Testis (tissue), 2 donors: ENCODE measurements at regions not wholly inside any gene's neighbourhood (a gene's known extent, or its start where the extent isn't known, plus 50 kb on each side); places are given as distances from the start of the nearest gene placed in this dataset.
"Not testable (repeated sequence)": the region's sequence is repeated elsewhere in the genome, so short reads cannot be mapped to it uniquely, and the experiment has no call there.

Experiments used
- DNase-seq: peaks from one replicate; pipeline ENCODE4 v3.0.0-alpha.2; 2019
- H3K27ac ChIP-seq, 2 donors: fragments of 200-600 bp; sonication (generic); one replicate each; pipeline ENCODE4 v1.5.1; 2019
- H3K27me3 ChIP-seq: fragments of 200-600 bp; sonication (generic); one replicate; pipeline ENCODE4 v1.5.1; 2019
- H3K36me3 ChIP-seq: fragments of 200-600 bp; sonication (generic); one replicate; pipeline ENCODE4 v1.5.1; 2017; ENCODE audit warnings: low read depth; ENCODE audit errors: missing control alignments
- H3K4me1 ChIP-seq: fragments of 200-600 bp; sonication (generic); one replicate; pipeline ENCODE4 v1.5.1; 2019
- H3K4me3 ChIP-seq, 2 donors: fragments of 200-600 bp; sonication (generic); one replicate each; pipeline ENCODE4 v1.5.1; 2017 to 2019
- H3K9me3 ChIP-seq: fragments of 200-600 bp; sonication (generic); one replicate; pipeline ENCODE4 v1.5.1; 2017
- POLR2A ChIP-seq: fragments of 450-650 bp; IDR thresholded peaks from one replicate; pipeline ENCODE4 v1.6.1; 2017; ENCODE audit warnings: antibody characterized with exemption, mild to moderate bottlenecking, moderate library complexity
- WGBS, 2 donors: methylation state at CpG; one replicate each; pipeline ENCODE4 v1.1.5; 2018; 5-methylcytosine and 5-hydroxymethylcytosine counted together
- intact Hi-C: fragments of 100-400 bp; cut with DNase I; formaldehyde crosslinking; loops from one replicate; pipeline ENCODE4 v1.15.1; 2023; ENCODE audit warnings: low total_unique reads
- TF ChIP-seq, protein P1 (sequence below), 3 experiments: fragments of 450-650 bp in 2 of 3; fragments of 200-600 bp in 1 of 3; sonication (generic) in 1 of 3; IDR thresholded peaks; one replicate each; pipeline ENCODE4 v1.5.1; 2016 to 2019; ENCODE audit warnings: antibody characterized with exemption in 3 of 3, mild to moderate bottlenecking in 2 of 3, moderate library complexity in 1 of 3

DNA sequence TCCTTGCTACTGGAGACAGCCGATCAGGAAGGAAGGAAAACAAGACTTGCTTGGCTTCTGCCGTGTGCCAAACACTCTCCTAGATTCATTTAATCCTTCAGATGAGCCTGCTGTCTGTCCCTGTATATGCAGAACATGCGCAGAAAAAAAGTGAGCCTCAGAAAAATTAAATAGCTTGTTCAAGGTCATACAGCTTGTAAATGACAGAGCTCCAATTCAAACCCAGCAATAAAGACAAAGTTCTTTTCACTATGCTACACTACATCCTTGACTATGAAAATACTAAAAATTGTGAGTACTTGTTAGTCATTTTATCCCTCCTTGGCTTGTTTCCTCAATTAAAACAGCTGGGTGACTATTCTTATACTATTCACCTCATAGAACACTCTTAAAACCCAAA is 121.4 kb downstream of the KCNRG start:
- H3K36me3 ChIP-seq: no peaks in the 10 kb centered on the region
- no peaks in the 10 kb centered on the region for H3K27me3 ChIP-seq
- no peak overlapping the region for H3K4me3 ChIP-seq
- H3K27ac ChIP-seq: no peak overlapping the region
- intact Hi-C loops: no loop called here
- H3K9me3 ChIP-seq: no peaks in the 10 kb centered on the region
- DNase-seq: no peak
- TF ChIP-seq, protein P1, sequence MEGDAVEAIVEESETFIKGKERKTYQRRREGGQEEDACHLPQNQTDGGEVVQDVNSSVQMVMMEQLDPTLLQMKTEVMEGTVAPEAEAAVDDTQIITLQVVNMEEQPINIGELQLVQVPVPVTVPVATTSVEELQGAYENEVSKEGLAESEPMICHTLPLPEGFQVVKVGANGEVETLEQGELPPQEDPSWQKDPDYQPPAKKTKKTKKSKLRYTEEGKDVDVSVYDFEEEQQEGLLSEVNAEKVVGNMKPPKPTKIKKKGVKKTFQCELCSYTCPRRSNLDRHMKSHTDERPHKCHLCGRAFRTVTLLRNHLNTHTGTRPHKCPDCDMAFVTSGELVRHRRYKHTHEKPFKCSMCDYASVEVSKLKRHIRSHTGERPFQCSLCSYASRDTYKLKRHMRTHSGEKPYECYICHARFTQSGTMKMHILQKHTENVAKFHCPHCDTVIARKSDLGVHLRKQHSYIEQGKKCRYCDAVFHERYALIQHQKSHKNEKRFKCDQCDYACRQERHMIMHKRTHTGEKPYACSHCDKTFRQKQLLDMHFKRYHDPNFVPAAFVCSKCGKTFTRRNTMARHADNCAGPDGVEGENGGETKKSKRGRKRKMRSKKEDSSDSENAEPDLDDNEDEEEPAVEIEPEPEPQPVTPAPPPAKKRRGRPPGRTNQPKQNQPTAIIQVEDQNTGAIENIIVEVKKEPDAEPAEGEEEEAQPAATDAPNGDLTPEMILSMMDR (IDR thresholded peaks at IDR 0.05): no peak
- TF ChIP-seq POLR2A: no peak
- H3K4me1 ChIP-seq: no peaks in the 10 kb centered on the region
- 72 to 87% methylated on average over 3 of the region's 3 CpGs for WGBS, 2 donors

DNA sequence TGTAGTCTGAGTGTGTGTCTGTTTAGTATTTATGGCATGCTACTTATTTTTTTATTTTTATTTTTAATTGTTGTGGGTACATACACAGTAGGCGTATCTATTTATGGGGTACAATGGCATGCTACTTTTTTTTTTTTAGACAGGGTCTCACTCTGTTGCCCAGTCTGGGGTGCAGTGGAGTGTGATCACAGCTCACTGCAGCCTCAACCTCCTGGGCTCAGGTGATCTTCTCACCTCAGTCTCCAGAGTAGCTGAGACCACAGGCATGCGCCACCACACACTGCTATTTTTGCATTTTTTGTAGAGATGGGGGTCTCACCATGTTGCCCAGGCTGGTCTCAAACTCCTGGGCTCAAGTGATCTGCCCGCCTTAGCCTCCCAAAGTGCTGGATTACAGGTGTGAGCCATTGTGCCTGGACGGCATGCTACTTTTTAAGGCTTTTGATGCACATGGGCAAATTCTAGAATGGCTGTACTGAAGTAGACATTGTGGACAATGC is 124.2 kb downstream of the KCNRG start:
- H3K9me3 ChIP-seq, H3K4me1 ChIP-seq, H3K4me3 ChIP-seq, H3K27ac ChIP-seq, intact Hi-C loops, DNase-seq, H3K36me3 ChIP-seq, H3K27me3 ChIP-seq: not testable (repeated sequence)
- 94 to 95% methylated on average over 4 of the region's 4 CpGs for WGBS, 2 donors

DNA sequence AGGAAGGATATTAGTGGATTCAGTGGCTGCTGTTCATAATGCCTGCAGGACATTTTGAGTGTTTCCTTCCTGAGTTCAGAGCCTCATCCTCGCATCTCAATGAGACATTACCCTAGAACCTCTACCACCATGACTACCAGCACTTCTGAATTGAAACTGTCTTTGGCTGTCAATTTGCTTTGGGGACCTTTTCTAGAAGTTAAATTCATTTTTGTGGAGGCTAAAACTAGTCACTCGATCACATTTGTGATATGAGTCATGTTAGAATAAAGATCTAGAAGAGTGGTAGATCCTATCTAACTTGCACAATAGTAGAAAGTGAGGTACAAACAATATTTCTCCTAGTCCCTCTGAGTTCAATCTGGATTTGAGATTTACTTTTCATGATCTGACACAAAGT is 124.9 kb downstream of the KCNRG start:
- Histone ChIP-seq H3K4me3 (no peak overlapping the region), H3K27me3 (no peaks in the 10 kb centered on the region), H3K9me3 (no peaks in the 10 kb centered on the region), H3K36me3 (no peaks in the 10 kb centered on the region), H3K4me1 (no peaks in the 10 kb centered on the region), H3K27ac (no peak overlapping the region)
- WGBS, 2 donors: 82 to 90% methylated on average over 2 of the region's 2 CpGs
- TF ChIP-seq POLR2A: no peak
- TF ChIP-seq, protein P1 (IDR thresholded peaks at IDR 0.05): no peak
- DNase-seq: no peak
- intact Hi-C loops: no loop called here

DNA sequence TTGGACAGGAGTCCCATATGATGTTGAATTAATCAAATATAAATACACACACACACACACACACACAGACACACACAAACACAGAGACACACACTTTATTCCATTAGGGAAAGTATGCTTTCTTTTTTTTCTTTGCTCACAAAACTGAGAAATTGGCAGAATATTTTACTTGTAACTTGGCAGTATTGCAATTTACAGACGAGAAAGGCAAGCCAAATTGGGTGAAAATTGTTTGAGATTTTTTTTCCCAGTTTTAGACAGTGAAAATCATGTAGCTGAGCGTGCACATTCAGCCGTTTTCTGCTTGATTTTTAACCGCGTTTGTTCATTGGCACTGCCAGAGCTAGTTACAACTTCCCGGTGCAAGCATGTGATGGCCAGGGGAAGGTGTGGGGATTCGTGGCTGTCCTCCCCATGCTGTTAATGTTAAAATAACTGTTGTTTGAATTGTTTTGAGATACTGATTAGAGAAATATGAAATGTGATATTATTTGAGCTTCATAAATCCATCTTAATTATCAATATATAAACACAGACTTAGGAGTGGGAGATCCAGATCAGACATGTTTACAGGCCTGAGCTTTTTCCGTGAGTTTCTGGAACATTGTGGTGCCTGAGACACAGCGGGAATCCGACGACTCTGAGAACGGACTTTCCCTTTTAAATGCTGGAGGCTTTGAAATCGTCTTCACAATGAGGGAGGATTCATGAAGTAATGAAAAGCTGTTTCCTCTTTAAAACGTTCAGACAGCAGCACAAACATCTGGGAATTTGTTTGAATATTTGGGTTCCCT is 125.5 kb downstream of the KCNRG start:
- TF ChIP-seq POLR2A: no peak
- TF ChIP-seq, protein P1 (IDR thresholded peaks at IDR 0.05): no peak
- WGBS, 2 donors: 56 to 64% methylated on average over 14 of the region's 14 CpGs
- Histone ChIP-seq H3K36me3 (no peaks in the 10 kb centered on the region), H3K27ac (no peak overlapping the region), H3K4me1 (no peaks in the 10 kb centered on the region), H3K9me3 (no peaks in the 10 kb centered on the region), H3K4me3 (no peak overlapping the region), H3K27me3 (no peaks in the 10 kb centered on the region)
- intact Hi-C loops: no loop called here
- DNase-seq: no peak

DNA sequence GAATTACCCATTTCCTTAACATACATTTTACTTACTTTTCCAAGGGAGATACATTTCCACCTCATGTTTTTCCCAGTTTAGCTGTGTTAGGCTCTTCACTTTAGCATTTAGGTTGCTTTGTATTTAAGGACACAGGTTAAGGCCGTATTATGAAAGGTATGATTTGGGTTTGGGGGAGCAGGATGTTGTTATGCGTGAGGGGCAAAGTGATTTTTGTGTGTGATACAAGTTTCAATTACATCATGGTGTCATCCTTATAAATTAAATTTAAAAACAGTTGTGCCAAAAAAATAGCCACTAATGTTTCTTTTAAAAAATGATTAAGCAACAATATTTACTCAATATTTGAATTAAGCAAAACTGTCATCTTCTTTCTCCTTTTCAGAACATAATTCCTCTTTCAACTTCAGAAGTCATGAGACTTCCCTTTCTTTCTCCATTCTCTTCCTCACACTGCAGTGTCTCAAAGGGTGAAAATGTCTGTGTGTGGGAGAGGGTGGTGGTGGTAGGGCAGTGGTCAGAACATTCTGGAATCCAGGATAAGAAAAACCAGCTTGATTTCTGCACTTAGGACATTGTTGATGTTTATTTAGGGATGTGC is 126.2 kb downstream of the KCNRG start:
- no peaks in the 10 kb centered on the region for H3K9me3 ChIP-seq
- H3K4me1 ChIP-seq: no peaks in the 10 kb centered on the region
- no peak for DNase-seq
- intact Hi-C loops: no loop called here
- no peaks in the 10 kb centered on the region for H3K27me3 ChIP-seq
- WGBS, 2 donors: 82 to 94% methylated on average over 2 of the region's 2 CpGs
- H3K4me3 ChIP-seq: no peak overlapping the region
- H3K27ac ChIP-seq: no peak overlapping the region
- TF ChIP-seq, protein P1 (IDR thresholded peaks at IDR 0.05): no peak
- no peak for TF ChIP-seq POLR2A
- H3K36me3 ChIP-seq: no peaks in the 10 kb centered on the region
